GM12878 (cell line): ENCODE measurements at regions not wholly inside any gene's neighbourhood (a gene's known extent, or its start where the extent isn't known, plus 50 kb on each side); places are given as distances from the start of the nearest gene placed in this dataset.

Experiments used
- CHD2 ChIP-seq: IDR thresholded peaks from 2 replicates; pipeline ENCODE4 v1.6.1; 2011; ENCODE audit warnings: low read depth, low read length, improper control_type of control experiment, borderline replicate concordance
- ETV6 ChIP-seq, 2 experiments: fragments of 450-650 bp in 1 of 2; IDR thresholded peaks in 1 of 2; conservative IDR thresholded peaks in 1 of 2; 2 replicates each; pipeline ENCODE4 v1.6.1; 2014; ENCODE audit warnings: antibody characterized with exemption in 1 of 2, borderline replicate concordance in 1 of 2, low read depth in 1 of 2, mild to moderate bottlenecking in 1 of 2, moderate library complexity in 1 of 2
- GABPA ChIP-seq: IDR thresholded peaks from 2 replicates; pipeline ENCODE4 v1.6.1; 2014; ENCODE audit warnings: antibody characterized with exemption, low read depth, mild to moderate bottlenecking, inconsistent platforms
- KAT2A ChIP-seq: conservative IDR thresholded peaks from 2 replicates; pipeline ENCODE4 v1.6.1; 2011; ENCODE audit warnings: low read depth, low read length; ENCODE audit not compliant: control insufficient read depth
- POLR2AphosphoS5 ChIP-seq: IDR thresholded peaks from 2 replicates; pipeline ENCODE4 v1.6.1; 2011; ENCODE audit warnings: mild to moderate bottlenecking, low read length, inconsistent platforms
- SIN3A ChIP-seq: IDR thresholded peaks from 2 replicates; pipeline ENCODE4 v1.6.1; 2012; ENCODE audit warnings: low read depth, low read length, improper control_type of control experiment
- TAF1 ChIP-seq: IDR thresholded peaks from 2 replicates; pipeline ENCODE4 v1.6.1; 2011; ENCODE audit warnings: mild to moderate bottlenecking, low read depth, low read length, borderline replicate concordance
- TF ChIP-seq, protein P1 (sequence below): fragments of 450-650 bp; IDR thresholded peaks from 2 replicates; pipeline ENCODE4 v1.6.1; 2017; ENCODE audit warnings: low read depth, mild to moderate bottlenecking, moderate library complexity
- TF ChIP-seq, protein P2 (sequence below): IDR thresholded peaks from 2 replicates; pipeline ENCODE4 v1.6.1; 2012; ENCODE audit warnings: low read length, inconsistent platforms
- TF ChIP-seq, protein P3 (sequence below): IDR thresholded peaks from 2 replicates; pipeline ENCODE4 v1.6.1; 2011; ENCODE audit warnings: low read depth, low read length, improper control_type of control experiment, borderline replicate concordance
- TF ChIP-seq, protein P4 (sequence below), 3 experiments: IDR thresholded peaks in 2 of 3; conservative IDR thresholded peaks in 1 of 3; 2 replicates each; pipeline ENCODE4 v1.5.1; 2011; ENCODE audit warnings: low read depth in 3 of 3, low read length in 3 of 3, mild to moderate bottlenecking in 3 of 3, control low read depth in 2 of 3, moderate library complexity in 2 of 3, inconsistent platforms in 1 of 3, mixed read lengths in 1 of 3; ENCODE audit not compliant: control insufficient read depth in 2 of 3, insufficient read depth in 1 of 3; ENCODE audit errors: extremely low read depth in 1 of 3
- TF ChIP-seq, protein P5 (sequence below): IDR thresholded peaks from 2 replicates; pipeline ENCODE4 v1.6.1; 2011; ENCODE audit warnings: borderline replicate concordance, low read depth, mild to moderate bottlenecking, moderate library complexity, low read length; ENCODE audit not compliant: insufficient read depth, poor library complexity, severe bottlenecking

DNA sequence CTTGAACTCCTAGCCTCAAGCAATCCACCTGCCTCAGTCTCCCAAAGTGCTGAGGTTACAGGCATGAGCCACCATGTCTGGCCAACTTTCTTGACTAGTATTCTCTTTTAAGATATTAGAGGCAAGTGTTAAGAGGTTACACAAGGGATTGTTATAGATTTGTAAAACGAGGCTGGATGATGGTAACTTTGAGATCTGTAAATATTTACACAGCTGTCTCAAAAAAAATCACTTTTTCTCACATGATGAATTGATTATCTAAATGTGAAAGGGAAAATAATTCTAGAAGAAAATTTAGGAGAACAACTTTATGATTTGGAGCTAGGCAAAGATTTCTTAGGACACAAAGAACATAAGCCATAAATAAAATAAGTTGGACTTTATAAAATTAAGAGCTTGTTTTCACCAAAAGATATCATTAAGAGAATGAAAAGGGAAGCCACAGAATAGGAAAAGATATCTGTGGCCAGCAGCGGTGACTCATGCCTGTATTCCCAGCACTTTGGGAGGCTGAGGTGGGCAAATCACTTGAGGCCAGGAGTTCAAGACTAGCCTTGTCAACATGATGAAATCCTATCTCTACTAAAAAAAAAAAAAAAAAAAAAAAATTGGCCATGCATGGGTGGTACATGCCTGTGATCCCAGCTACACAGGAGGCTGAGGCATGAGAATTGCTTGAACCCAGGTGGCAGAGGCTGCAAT lies 77.4 kb downstream of the BBS10 start:
- TF ChIP-seq, protein P1, sequence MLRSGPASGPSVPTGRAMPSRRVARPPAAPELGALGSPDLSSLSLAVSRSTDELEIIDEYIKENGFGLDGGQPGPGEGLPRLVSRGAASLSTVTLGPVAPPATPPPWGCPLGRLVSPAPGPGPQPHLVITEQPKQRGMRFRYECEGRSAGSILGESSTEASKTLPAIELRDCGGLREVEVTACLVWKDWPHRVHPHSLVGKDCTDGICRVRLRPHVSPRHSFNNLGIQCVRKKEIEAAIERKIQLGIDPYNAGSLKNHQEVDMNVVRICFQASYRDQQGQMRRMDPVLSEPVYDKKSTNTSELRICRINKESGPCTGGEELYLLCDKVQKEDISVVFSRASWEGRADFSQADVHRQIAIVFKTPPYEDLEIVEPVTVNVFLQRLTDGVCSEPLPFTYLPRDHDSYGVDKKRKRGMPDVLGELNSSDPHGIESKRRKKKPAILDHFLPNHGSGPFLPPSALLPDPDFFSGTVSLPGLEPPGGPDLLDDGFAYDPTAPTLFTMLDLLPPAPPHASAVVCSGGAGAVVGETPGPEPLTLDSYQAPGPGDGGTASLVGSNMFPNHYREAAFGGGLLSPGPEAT = no peak
- TF ChIP-seq SIN3A (no peak), GABPA (no peak), TAF1 (no peak), POLR2AphosphoS5 (no peak), KAT2A (no peak), ETV6 (conservative IDR thresholded peaks at IDR 0.05 in 1 of 2, IDR thresholded peaks at IDR 0.05 in 1 of 2; ENCODE audit: borderline replicate concordance in 1 of 2, low read depth in 1 of 2) (no peak), CHD2 (no peak)
- TF ChIP-seq, protein P2, sequence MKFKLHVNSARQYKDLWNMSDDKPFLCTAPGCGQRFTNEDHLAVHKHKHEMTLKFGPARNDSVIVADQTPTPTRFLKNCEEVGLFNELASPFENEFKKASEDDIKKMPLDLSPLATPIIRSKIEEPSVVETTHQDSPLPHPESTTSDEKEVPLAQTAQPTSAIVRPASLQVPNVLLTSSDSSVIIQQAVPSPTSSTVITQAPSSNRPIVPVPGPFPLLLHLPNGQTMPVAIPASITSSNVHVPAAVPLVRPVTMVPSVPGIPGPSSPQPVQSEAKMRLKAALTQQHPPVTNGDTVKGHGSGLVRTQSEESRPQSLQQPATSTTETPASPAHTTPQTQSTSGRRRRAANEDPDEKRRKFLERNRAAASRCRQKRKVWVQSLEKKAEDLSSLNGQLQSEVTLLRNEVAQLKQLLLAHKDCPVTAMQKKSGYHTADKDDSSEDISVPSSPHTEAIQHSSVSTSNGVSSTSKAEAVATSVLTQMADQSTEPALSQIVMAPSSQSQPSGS = no peak
- TF ChIP-seq, protein P3, sequence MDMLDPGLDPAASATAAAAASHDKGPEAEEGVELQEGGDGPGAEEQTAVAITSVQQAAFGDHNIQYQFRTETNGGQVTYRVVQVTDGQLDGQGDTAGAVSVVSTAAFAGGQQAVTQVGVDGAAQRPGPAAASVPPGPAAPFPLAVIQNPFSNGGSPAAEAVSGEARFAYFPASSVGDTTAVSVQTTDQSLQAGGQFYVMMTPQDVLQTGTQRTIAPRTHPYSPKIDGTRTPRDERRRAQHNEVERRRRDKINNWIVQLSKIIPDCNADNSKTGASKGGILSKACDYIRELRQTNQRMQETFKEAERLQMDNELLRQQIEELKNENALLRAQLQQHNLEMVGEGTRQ = no peak
- TF ChIP-seq, protein P4, sequence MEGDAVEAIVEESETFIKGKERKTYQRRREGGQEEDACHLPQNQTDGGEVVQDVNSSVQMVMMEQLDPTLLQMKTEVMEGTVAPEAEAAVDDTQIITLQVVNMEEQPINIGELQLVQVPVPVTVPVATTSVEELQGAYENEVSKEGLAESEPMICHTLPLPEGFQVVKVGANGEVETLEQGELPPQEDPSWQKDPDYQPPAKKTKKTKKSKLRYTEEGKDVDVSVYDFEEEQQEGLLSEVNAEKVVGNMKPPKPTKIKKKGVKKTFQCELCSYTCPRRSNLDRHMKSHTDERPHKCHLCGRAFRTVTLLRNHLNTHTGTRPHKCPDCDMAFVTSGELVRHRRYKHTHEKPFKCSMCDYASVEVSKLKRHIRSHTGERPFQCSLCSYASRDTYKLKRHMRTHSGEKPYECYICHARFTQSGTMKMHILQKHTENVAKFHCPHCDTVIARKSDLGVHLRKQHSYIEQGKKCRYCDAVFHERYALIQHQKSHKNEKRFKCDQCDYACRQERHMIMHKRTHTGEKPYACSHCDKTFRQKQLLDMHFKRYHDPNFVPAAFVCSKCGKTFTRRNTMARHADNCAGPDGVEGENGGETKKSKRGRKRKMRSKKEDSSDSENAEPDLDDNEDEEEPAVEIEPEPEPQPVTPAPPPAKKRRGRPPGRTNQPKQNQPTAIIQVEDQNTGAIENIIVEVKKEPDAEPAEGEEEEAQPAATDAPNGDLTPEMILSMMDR (IDR thresholded peaks at IDR 0.05 in 2 of 3, conservative IDR thresholded peaks at IDR 0.05 in 1 of 3; ENCODE audit: control insufficient read depth in 2 of 3, extremely low read depth in 1 of 3, insufficient read depth in 1 of 3, low read depth in 3 of 3, low read length in 3 of 3) = no peak
- TF ChIP-seq, protein P5, sequence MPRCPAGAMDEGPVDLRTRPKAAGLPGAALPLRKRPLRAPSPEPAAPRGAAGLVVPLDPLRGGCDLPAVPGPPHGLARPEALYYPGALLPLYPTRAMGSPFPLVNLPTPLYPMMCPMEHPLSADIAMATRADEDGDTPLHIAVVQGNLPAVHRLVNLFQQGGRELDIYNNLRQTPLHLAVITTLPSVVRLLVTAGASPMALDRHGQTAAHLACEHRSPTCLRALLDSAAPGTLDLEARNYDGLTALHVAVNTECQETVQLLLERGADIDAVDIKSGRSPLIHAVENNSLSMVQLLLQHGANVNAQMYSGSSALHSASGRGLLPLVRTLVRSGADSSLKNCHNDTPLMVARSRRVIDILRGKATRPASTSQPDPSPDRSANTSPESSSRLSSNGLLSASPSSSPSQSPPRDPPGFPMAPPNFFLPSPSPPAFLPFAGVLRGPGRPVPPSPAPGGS = no peak
